ENCODE measurements at regions not wholly inside any gene's neighbourhood (a gene's known extent, or its start where the extent isn't known, plus 50 kb on each side); places are given as distances from the start of the nearest gene placed in this dataset.

DNA sequence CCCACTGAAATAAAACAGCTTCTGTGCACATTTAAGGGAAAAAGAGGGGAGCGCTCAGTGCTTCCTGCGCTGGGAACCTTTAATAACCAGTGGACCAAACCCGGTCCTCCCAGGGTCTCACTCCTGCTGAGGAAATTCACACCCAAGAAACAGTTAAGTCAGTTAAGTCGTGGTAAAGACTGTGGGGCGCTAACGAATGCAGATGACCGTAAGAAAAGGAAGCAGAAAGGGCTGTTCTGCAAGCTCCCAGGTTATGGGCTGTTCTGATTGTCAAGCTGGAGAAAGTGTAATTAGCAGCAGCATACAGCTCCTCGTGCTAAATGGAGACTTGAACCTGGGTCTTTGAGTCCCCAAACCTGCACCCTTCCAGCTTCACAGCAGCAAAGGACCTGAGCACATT lies 536.6 kb downstream of the NPHP4 start:
- no peak for DNase-seq

DNA sequence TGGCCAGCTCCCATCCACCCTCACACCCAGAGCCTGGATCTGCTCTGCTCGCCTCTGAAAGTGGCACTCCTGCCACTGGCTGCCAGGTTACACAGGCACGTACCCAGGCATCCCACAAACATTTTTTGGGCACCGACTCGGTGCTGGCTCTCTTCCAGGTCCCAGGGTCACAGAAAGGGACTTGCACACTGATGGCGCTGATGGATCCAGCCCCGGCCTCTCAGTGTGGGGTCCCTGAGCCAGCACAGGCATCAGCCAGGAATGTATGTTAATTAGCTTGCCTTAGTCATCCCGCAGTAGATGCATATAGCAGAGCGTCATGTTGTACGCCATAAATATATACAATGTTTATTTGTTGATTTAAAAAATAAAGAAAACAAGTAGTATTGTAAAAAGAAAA lies 537.2 kb downstream of the NPHP4 start:
- DNase-seq, result no peak

DNA sequence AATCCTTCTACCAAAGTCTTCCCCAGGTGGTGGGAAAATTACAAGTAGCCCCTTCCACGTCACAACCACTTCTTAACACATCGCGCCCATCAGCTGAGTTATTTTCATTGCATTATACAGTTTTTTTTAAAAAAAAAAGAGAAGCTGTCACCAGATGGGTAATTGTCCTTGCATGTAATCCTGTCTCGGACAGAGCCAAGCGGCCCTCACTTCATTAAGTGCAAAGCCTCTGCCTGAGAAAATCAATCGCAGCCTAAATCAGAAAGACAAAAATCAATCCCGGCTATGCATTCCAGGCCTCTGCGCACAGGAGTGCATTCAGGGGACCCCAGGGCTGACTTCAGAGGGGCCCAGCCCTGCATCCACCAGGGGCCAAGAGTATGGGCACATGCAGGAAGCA lies 538.9 kb downstream of the NPHP4 start:
- DNase-seq, result no peak

- no peak for DNase-seq
Measured at GRCh38 chr1:5451671-5452070, 540.6 kb downstream of the NPHP4 start.

DNA sequence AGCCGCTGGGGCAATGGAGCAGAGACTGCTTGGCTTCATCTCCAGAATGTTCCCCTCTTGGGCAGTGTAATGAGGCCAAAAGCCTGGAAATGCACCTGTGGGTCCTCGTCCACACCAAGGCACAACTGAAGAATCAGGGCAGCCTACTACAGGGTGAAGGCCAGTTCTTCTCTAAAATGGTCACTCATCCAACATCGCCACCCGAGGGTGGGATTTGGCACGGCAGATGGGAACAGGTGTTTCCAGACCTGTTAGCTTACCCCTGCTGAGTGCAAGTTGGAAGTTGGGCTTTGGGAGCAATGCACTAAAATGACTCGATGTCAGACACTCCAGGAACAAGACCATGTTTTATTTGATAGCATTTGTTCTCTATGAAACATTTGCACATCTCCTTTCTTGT lies 543.7 kb downstream of the NPHP4 start:
- no peak for DNase-seq

GRCh38 chr1:5447503-5447960 lies 544.7 kb downstream of the NPHP4 start:
- no peak for DNase-seq

DNA sequence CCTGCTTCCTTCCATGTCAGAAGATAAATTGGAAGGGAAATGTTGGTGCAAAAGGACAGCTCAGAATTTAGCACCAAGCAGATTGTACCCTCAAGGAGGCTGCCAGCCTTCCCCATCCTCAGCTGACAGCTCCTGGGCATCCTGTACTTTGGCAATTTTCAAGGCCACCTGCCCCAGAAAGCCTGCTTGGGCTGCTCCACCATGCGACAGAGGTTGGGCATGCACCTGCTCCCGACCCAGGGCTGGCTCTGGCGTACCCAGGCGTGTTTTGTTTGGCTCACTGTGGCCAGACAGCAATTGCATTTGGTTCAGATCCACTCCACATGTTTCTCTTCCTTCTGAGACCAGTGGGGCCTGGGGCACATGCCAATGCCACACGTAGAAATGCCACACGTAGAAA lies 547.8 kb downstream of the NPHP4 start:
- DNase-seq, result no peak

DNA sequence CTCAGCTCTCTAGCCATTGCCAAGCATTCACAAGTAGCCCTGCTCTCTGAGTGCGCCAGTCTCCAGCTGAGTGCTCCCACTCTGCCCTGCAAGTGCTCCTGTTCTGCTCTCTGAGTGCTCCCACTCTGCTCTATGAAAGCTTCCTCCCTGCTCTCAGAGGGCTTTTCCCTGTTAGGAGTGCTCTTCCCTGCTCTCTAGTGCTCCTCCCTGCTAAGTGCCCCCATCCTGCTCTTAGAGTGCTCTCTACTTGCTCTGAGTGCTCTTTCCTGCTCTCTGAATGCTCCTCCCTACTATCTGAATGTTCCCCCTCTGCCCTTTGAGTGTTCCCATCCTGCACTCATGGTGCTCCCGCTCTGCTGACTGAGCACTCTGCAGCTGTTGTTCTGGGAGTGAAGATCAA lies 555.4 kb downstream of the NPHP4 start:
- no peak for DNase-seq

DNA sequence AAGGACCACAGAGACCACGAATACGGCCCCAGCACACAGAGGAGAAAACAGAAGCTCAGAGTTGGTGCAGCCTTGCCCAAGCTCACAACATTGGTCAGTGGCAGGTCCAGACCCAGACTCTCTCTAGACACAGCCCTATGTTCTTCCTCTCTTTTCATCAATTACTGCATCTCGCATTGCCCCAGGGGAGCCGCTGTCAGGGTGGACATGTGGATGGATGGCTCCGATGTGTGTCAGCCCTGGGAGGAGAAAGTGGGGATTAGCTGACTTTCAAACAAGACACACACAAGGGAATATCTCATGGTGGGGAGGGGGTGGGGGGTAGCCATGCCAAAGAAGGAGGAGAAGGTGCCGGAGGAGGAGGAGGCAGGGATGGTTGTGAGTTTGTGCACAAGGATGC lies 556.8 kb downstream of the NPHP4 start:
- no peak for DNase-seq

GRCh38 chr1:5432436-5432835 lies 559.8 kb downstream of the NPHP4 start:
- DNase-seq, result no peak

GRCh38 chr1:5430911-5431697 lies 561.1 kb downstream of the NPHP4 start:
- DNase-seq, result no peak

GRCh38 chr1:5430136-5430535 lies 562.1 kb downstream of the NPHP4 start:
- DNase-seq, result no peak

DNA sequence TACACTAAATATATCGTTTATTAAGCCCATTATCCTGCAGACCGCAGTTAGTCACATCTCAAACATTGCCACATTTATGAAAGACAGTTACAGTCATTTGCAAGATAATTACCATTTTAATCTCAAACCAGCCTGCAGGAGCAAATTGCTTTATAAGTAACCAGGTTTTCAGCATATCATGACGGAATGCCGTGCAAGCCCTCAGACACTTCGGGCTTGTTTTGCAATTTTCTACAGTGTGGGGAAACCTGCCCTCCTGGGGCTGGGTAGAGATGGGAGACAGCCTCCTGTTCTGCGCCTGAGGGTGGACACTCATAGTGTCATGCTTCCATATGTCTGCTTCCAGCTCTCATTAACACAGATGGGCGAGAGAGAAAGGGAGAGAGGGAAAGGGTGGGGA lies 563.9 kb downstream of the NPHP4 start:
- no peak for DNase-seq

GRCh38 chr1:5427026-5427613 lies 565.1 kb downstream of the NPHP4 start:
- DNase-seq, result no peak

- no peak for DNase-seq
Measured at GRCh38 chr1:5424802-5425703, 567.2 kb downstream of the NPHP4 start.

- DNase-seq, result no peak
Measured at GRCh38 chr1:5423109-5423508, 569.1 kb downstream of the NPHP4 start.

- DNase-seq, result no peak
Measured at GRCh38 chr1:5419501-5419900, 572.7 kb downstream of the NPHP4 start.

GRCh38 chr1:5416518-5416917 lies 575.7 kb downstream of the NPHP4 start:
- DNase-seq, result no peak

GRCh38 chr1:5415606-5416005 lies 576.6 kb downstream of the NPHP4 start:
- DNase-seq, result no peak

DNA sequence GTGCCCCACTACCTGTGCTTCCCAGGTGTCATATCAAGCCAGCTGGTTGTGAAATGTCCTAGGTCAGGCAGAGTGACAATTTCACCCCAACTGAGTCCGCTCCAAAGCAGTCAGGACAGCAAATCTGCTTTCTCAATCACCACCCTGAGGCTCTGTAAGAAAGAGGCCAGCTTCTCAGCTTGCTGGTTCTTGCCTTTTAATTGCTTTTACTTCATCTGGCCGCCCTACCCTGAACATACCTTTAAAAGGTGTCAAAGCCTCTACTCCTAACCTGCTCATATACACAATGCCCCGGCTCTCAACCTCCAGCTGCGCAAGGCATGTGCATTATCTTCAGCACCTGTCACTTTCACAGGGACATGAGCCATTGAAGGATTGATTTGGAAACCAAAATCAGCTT lies 581.6 kb downstream of the NPHP4 start:
- DNase-seq, result no peak

DNA sequence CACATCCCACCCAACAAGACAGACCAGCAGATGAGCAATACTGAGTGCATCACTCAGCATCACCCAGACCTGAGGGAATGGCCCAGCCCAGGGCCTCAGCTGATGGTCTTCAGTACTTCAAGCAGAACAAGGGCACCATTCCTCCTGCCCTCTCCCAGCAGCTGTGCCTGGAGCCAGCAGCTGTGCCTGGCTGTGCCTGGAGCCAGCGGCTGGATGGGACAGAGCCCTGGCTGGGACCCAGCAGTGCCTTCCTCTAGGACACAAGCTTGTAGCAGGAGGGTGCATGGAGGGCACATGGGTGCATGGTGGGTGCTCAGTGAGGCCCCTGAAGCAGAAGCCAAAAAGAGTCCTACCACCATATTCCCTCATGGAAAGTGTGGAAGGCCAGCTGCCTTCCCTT lies 583.8 kb downstream of the NPHP4 start:
- no peak for DNase-seq

- no peak for DNase-seq
Measured at GRCh38 chr1:5405263-5405662, 587.0 kb downstream of the NPHP4 start.

DNA sequence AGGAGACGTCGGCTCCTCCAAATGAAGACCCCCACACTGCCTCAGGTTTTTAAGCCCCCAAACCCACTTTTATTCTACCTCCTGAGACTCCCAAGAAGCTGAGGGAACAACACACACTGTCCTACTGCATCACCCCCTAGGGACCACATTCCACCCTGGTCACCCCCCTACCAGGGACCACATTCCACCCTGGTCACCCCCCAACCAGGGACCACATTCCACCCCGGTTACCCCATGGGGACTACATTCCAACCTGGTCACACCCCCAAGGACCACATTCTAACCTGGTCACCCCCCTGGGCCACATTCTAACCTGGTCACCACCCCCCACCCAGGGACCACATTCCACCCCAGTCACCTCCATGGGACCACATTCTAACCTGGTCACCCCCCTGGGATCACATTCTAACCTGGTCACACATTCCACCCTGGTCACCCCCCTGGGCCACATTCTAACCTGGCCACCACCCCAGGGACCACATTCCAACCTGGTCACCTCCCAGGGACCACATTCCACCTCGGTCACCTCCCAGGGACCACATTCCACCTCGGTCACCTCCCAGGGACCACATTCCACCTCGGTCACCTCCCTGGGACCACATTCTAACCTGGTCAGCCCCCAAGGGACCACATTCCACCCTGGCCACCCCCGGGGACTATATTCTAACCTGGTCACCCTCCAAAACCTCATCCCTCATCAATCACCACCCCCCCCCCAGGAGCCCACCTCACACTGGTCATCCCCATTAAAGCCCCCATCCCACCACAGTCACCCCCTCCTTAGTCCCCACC lies 587.6 kb downstream of the NPHP4 start:
- no peak for DNase-seq

Measured in activated CD4-positive, alpha-beta T cell treated with anti-CD3 and anti-CD28 coated beads for 1 hour (primary cell).